ENCODE measurements at regions not wholly inside any gene's neighbourhood (a gene's known extent, or its start where the extent isn't known, plus 50 kb on each side); places are given as distances from the start of the nearest gene placed in this dataset.

GRCh38 chr2:34261701-34262100 lies 662.6 kb upstream of the FAM98A start:
- TF ChIP-seq, protein P1, sequence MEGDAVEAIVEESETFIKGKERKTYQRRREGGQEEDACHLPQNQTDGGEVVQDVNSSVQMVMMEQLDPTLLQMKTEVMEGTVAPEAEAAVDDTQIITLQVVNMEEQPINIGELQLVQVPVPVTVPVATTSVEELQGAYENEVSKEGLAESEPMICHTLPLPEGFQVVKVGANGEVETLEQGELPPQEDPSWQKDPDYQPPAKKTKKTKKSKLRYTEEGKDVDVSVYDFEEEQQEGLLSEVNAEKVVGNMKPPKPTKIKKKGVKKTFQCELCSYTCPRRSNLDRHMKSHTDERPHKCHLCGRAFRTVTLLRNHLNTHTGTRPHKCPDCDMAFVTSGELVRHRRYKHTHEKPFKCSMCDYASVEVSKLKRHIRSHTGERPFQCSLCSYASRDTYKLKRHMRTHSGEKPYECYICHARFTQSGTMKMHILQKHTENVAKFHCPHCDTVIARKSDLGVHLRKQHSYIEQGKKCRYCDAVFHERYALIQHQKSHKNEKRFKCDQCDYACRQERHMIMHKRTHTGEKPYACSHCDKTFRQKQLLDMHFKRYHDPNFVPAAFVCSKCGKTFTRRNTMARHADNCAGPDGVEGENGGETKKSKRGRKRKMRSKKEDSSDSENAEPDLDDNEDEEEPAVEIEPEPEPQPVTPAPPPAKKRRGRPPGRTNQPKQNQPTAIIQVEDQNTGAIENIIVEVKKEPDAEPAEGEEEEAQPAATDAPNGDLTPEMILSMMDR (IDR thresholded peaks at IDR 0.05; ENCODE audit: low read depth, low read length): no peak
- TF ChIP-seq POLR2A (IDR thresholded peaks at IDR 0.05; ENCODE audit: extremely low read depth, insufficient read length) (no peak), MYC (IDR thresholded peaks at IDR 0.05; ENCODE audit: low read depth, low read length) (no peak)
